OCI-LY3 (cell line): ENCODE measurements at regions not wholly inside any gene's neighbourhood (a gene's known extent, or its start where the extent isn't known, plus 50 kb on each side); places are given as distances from the start of the nearest gene placed in this dataset.

Experiments
- H2AFZ ChIP-seq: fragments of 200-600, 300-600 bp; shearing (Covaris generic); 2 replicates; pipeline ENCODE4 v1.6.0; 2014; ENCODE audit warnings: antibody characterized with exemption, low read depth, low read length
- H3K27ac ChIP-seq: fragments of 200-600, 300-600 bp; sonication (generic); 2 replicates; pipeline ENCODE4 v1.5.1; 2014; ENCODE audit warnings: mild to moderate bottlenecking, low read length, moderate library complexity, mixed read lengths
- H3K27me3 ChIP-seq: fragments of 200-600, 300-600 bp; sonication (generic); 2 replicates; pipeline ENCODE4 v1.6.1; 2014; ENCODE audit warnings: low read depth, low read length, mixed read lengths
- H3K36me3 ChIP-seq: fragments of 200-600, 300-600 bp; sonication (generic); replicated peaks from 2 replicates; pipeline ENCODE3; 2014; ENCODE audit warnings: low read depth, low read length, mixed read lengths
- H3K4me1 ChIP-seq: fragments of 300-600, 200-600 bp; sonication (generic); 2 replicates; pipeline ENCODE4 v1.6.1; 2014; ENCODE audit warnings: low read length, mixed read lengths
- H3K4me2 ChIP-seq: fragments of 200-600, 300-600 bp; sonication (generic); 2 replicates; pipeline ENCODE4 v1.6.1; 2014; ENCODE audit warnings: low read length, mixed read lengths
- H3K4me3 ChIP-seq: fragments of 300-600, 200-600 bp; sonication (generic); 2 replicates; pipeline ENCODE4 v1.5.1; 2014; ENCODE audit warnings: antibody characterized with exemption, mild to moderate bottlenecking, low read length, moderate library complexity
- H3K79me2 ChIP-seq: fragments of 300-600, 200-600 bp; shearing (Covaris generic); 2 replicates; pipeline ENCODE4 v1.6.1; 2014; ENCODE audit warnings: mild to moderate bottlenecking, low read length, mixed read lengths
- H3K9ac ChIP-seq: fragments of 300-600, 200-600 bp; shearing (Covaris generic); 2 replicates; pipeline ENCODE4 v1.6.0; 2014; ENCODE audit warnings: mild to moderate bottlenecking, low read length, moderate library complexity
- H3K9me3 ChIP-seq: fragments of 200-600, 300-600 bp; shearing (Covaris generic); 2 replicates; pipeline ENCODE4 v1.6.1; 2014; ENCODE audit warnings: low read length, mixed read lengths; ENCODE audit not compliant: insufficient read depth
- H4K20me1 ChIP-seq: fragments of 200-600, 300-600 bp; sonication (generic); 2 replicates; pipeline ENCODE4 v1.6.1; 2016; ENCODE audit warnings: low read length, mixed read lengths; ENCODE audit not compliant: insufficient read depth
- EZH2phosphoT487 ChIP-seq: fragments of 200-600 bp; shearing (Covaris generic); IDR thresholded peaks from 2 replicates; pipeline ENCODE4 v1.6.1; 2018; ENCODE audit warnings: antibody characterized with exemption, mixed run types, low read depth
- TF ChIP-seq, protein P1 (sequence below): fragments of 200-600, 300-600 bp; sonication (generic); IDR thresholded peaks from 2 replicates; pipeline ENCODE4 v1.5.1; 2014; ENCODE audit warnings: antibody characterized with exemption, low read length, low read depth

- Histone ChIP-seq H3K36me3 (no peaks in the 10 kb centered on the region), H3K27ac (no peak overlapping the region), H3K9me3 (no peaks in the 10 kb centered on the region), H3K4me2 (peak overlapping the region; percentile 48), H3K4me3 (peak overlapping the region; percentile 40), H3K9ac (no peak overlapping the region), H4K20me1 (no peaks in the 10 kb centered on the region), H3K4me1 (peaks cover 31% of the 10 kb centered on the region), H2AFZ (no peak overlapping the region), H3K27me3 (no peaks in the 10 kb centered on the region), H3K79me2 (no peaks in the 10 kb centered on the region)
- TF ChIP-seq, protein P1, sequence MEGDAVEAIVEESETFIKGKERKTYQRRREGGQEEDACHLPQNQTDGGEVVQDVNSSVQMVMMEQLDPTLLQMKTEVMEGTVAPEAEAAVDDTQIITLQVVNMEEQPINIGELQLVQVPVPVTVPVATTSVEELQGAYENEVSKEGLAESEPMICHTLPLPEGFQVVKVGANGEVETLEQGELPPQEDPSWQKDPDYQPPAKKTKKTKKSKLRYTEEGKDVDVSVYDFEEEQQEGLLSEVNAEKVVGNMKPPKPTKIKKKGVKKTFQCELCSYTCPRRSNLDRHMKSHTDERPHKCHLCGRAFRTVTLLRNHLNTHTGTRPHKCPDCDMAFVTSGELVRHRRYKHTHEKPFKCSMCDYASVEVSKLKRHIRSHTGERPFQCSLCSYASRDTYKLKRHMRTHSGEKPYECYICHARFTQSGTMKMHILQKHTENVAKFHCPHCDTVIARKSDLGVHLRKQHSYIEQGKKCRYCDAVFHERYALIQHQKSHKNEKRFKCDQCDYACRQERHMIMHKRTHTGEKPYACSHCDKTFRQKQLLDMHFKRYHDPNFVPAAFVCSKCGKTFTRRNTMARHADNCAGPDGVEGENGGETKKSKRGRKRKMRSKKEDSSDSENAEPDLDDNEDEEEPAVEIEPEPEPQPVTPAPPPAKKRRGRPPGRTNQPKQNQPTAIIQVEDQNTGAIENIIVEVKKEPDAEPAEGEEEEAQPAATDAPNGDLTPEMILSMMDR, result no peak
- TF ChIP-seq EZH2phosphoT487, result no peak
These were observed 416.5 kb upstream of the DDI1 start for GRCh38 chr11:103619938-103620337.

DNA sequence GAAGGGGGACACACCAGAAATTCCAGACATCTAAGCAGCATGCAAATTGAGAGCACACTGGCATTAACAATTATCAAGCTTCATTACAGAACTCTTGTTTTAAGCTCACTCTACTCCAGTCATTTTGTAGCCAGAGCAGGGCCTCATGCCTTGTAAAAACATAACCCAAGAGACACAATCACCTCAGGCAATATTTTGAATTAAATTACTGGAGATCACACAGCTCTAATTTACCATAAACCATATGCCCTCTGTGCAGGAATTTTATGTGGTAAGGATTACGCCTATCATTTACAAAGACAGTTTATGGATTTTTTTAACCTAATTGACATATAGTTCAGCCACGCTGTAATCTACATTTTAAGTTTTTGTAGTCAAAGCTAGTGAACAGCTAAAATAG, 414.1 kb upstream of the DDI1 start:
- Histone ChIP-seq H3K9me3 (no peaks in the 10 kb centered on the region), H4K20me1 (no peaks in the 10 kb centered on the region), H3K9ac (no peak overlapping the region), H3K79me2 (no peaks in the 10 kb centered on the region), H3K4me1 (peaks cover 38% of the 10 kb centered on the region), H3K27ac (no peak overlapping the region), H3K4me3 (no peak overlapping the region), H3K27me3 (no peaks in the 10 kb centered on the region), H2AFZ (no peak overlapping the region), H3K36me3 (no peaks in the 10 kb centered on the region), H3K4me2 (no peak overlapping the region)
- TF ChIP-seq, protein P1, result no peak
- no peak for TF ChIP-seq EZH2phosphoT487

DNA sequence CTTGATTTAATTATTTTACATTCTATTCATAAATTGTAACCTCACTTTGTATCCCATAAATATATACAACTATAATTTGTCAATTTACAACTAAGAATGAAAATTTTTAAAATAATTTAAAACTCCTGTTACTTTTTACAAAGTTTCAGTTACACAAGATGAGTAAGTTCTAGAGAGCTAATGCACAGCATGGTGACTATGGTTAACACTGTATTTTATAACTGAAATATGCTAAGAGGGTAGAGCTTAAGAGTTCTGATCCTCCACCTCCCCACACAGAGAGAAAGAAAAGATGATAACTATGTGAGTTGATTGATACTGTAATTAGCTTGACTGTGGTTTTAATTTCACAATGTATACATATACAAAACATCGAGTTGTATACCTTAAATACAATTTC, 412.5 kb upstream of the DDI1 start:
- H3K4me2 ChIP-seq, result peak overlapping the region; percentile 52
- H3K9ac ChIP-seq, result no peak overlapping the region
- peak overlapping the region; percentile 8; the same call in 1 of the 2 replicates for H3K4me3 ChIP-seq
- no peak for TF ChIP-seq EZH2phosphoT487
- TF ChIP-seq, protein P1, result no peak
- H3K79me2 ChIP-seq, result no peaks in the 10 kb centered on the region
- H4K20me1 ChIP-seq, result no peaks in the 10 kb centered on the region
- H2AFZ ChIP-seq, result no peak overlapping the region
- H3K27me3 ChIP-seq, result no peaks in the 10 kb centered on the region
- H3K9me3 ChIP-seq, result no peaks in the 10 kb centered on the region
- peaks cover 38% of the 10 kb centered on the region for H3K4me1 ChIP-seq
- H3K36me3 ChIP-seq, result no peaks in the 10 kb centered on the region
- H3K27ac ChIP-seq, result peak overlapping the region; percentile 67

DNA sequence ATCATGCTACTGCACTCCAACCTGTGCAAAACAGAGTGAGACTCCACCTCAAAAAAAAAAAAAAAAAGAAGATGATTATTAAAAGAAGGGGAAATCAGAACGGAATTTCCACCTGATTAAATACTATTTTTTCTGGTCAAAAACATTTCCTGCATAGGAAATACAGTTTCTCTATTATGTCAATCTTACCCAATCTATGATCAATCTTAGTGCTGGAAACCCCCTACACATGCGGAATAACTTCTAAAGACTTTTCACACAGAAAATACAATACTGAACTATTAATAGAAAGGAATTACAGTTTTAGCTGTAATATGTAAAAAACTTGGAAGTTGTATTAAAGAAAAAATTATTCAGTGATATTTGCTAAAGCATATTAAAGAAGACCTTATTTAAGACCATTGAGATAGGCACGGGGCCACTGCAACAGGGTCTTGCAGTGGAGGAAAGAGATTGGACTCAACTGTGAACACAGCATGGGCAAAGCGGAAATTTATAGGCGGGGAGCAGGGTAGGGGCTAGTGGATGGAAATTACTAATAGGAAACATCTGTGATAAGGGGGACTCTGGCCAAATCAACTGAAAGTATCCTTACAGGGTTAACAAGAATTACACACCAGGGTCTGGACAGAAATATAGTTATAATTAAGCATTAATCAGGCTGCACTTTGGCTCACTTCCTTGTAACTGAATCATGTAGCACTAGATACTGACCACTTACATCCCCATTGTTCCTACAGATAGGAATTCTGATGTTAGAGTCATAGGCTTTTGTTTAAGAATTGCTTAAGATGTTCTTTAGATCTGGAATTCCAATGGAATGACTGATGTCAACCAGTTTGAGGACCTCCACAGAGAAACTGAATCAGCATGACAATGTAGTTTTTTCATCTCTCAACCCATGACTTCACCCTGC, 411.5 kb upstream of the DDI1 start:
- H3K79me2 ChIP-seq, result no peaks in the 10 kb centered on the region
- no peaks in the 10 kb centered on the region for H3K36me3 ChIP-seq
- no peaks in the 10 kb centered on the region for H3K9me3 ChIP-seq
- H4K20me1 ChIP-seq, result no peaks in the 10 kb centered on the region
- H3K4me3 ChIP-seq, result peak overlapping the region; percentile 8
- H3K27me3 ChIP-seq, result no peaks in the 10 kb centered on the region
- H2AFZ ChIP-seq, result no peak overlapping the region
- H3K4me1 ChIP-seq, result peaks cover 35% of the 10 kb centered on the region
- H3K4me2 ChIP-seq, result peak overlapping the region; percentile 52
- no peak overlapping the region for H3K9ac ChIP-seq
- H3K27ac ChIP-seq, result peak overlapping the region; percentile 67
- TF ChIP-seq, protein P1, result no peak
- no peak for TF ChIP-seq EZH2phosphoT487
